BLaER1 (cell line): ENCODE measurements at regions not wholly inside any gene's neighbourhood (a gene's known extent, or its start where the extent isn't known, plus 50 kb on each side); places are given as distances from the start of the nearest gene placed in this dataset.

Experiments used
- H3K27ac ChIP-seq: shearing (Covaris generic); formaldehyde crosslinking; 2 replicates; pipeline ENCODE4 v1.8.1; 2022
- H3K27me3 ChIP-seq: shearing (Covaris generic); formaldehyde crosslinking; 2 replicates; pipeline ENCODE4 v1.8.1; 2022
- H3K36me3 ChIP-seq: shearing (Covaris generic); formaldehyde crosslinking; 2 replicates; pipeline ENCODE4 v1.8.1; 2022
- H3K4me1 ChIP-seq: shearing (Covaris generic); formaldehyde crosslinking; 2 replicates; pipeline ENCODE4 v1.8.1; 2022
- H3K4me2 ChIP-seq: shearing (Covaris generic); formaldehyde crosslinking; 2 replicates; pipeline ENCODE4 v1.8.1; 2022
- H3K4me3 ChIP-seq: shearing (Covaris generic); formaldehyde crosslinking; 2 replicates; pipeline ENCODE4 v1.8.1; 2022
- H3K9ac ChIP-seq: shearing (Covaris generic); formaldehyde crosslinking; 2 replicates; pipeline ENCODE4 v1.8.1; 2022
- H3K9me3 ChIP-seq: shearing (Covaris generic); formaldehyde crosslinking; 2 replicates; pipeline ENCODE4 v1.8.1; 2022
- H4K20me1 ChIP-seq: shearing (Covaris generic); formaldehyde crosslinking; 2 replicates; pipeline ENCODE4 v1.8.1; 2022
- Cebpa-rat ChIP-seq: shearing (Covaris generic); IDR thresholded peaks from 2 replicates; pipeline ENCODE4 v1.8.1; 2022

DNA sequence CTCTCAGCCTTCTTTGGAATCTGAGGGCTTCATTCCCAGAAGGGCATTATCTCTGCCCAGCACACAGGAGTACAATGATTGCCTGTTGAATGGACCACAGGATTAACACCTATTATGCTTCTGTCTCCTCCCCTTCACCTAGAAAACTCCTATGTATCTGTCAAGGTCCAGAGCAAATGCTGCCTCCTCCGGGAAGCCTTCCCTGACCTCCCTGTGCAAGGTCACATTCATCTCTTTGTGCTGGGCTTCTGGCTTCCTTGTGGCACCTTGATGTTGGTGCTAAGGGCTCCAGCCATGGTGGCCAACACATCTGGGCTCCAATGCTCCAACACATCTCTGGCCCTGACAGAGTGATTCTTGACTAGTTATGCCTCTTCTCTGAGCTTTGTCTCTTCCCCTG is 49.9 kb upstream of the ATP2B2 start:
- no peak overlapping the region for H3K27ac ChIP-seq
- no peaks in the 10 kb centered on the region for H3K27me3 ChIP-seq
- peak overlapping the region; percentile 46; the same call in 1 of the 2 replicates for H3K4me2 ChIP-seq

GRCh38 chr3:10556312-10556711 is 50.9 kb upstream of the ATP2B2 start:
- Histone ChIP-seq H3K36me3 (no peaks in the 10 kb centered on the region), H3K4me2 (peak overlapping the region; percentile 46), H3K9ac (0 out of 2 replicates have a peak overlapping the region, but pooled peaks have one; percentile 3), H3K4me3 (no peak overlapping the region), H3K9me3 (no peaks in the 10 kb centered on the region), H3K4me1 (peaks cover 76% of the 10 kb centered on the region), H4K20me1 (no peaks in the 10 kb centered on the region), H3K27me3 (no peaks in the 10 kb centered on the region), H3K27ac (peak overlapping the region; percentile 24; the same call in 1 of the 2 replicates)
- no peak for TF ChIP-seq Cebpa-rat

More for the DNA sequence above, 49.9 kb upstream of the ATP2B2 start:
- H3K9ac ChIP-seq = no peak overlapping the region
- H3K4me3 ChIP-seq = no peak overlapping the region
- TF ChIP-seq Cebpa-rat = no peak
- peaks cover 87% of the 10 kb centered on the region for H3K4me1 ChIP-seq
- no peaks in the 10 kb centered on the region for H3K36me3 ChIP-seq
- H3K9me3 ChIP-seq = no peaks in the 10 kb centered on the region
- H4K20me1 ChIP-seq = no peaks in the 10 kb centered on the region

- Histone ChIP-seq H3K4me1 (peaks cover 67% of the 10 kb centered on the region), H3K4me2 (peak overlapping the region; percentile 0; the same call in 1 of the 2 replicates), H3K27ac (no peak overlapping the region), H3K36me3 (no peaks in the 10 kb centered on the region), H4K20me1 (no peaks in the 10 kb centered on the region), H3K9me3 (no peaks in the 10 kb centered on the region), H3K4me3 (no peak overlapping the region), H3K27me3 (no peaks in the 10 kb centered on the region), H3K9ac (no peak overlapping the region)
- TF ChIP-seq Cebpa-rat = no peak
Measured at GRCh38 chr3:10557250-10557649, 51.9 kb upstream of the ATP2B2 start.

- no peak overlapping the region; the same call in 1 of the 2 replicates for H3K27ac ChIP-seq
- H3K4me2 ChIP-seq = peak overlapping the region; percentile 11; the same call in 1 of the 2 replicates
- no peaks in the 10 kb centered on the region for H3K27me3 ChIP-seq
- H3K4me3 ChIP-seq = no peak overlapping the region
- H3K4me1 ChIP-seq = peaks cover 61% of the 10 kb centered on the region
- H4K20me1 ChIP-seq = no peaks in the 10 kb centered on the region
- H3K36me3 ChIP-seq = no peaks in the 10 kb centered on the region
- H3K9ac ChIP-seq = no peak overlapping the region
- no peak for TF ChIP-seq Cebpa-rat
- H3K9me3 ChIP-seq = no peaks in the 10 kb centered on the region
Measured at GRCh38 chr3:10557781-10558373, 52.5 kb upstream of the ATP2B2 start.

DNA sequence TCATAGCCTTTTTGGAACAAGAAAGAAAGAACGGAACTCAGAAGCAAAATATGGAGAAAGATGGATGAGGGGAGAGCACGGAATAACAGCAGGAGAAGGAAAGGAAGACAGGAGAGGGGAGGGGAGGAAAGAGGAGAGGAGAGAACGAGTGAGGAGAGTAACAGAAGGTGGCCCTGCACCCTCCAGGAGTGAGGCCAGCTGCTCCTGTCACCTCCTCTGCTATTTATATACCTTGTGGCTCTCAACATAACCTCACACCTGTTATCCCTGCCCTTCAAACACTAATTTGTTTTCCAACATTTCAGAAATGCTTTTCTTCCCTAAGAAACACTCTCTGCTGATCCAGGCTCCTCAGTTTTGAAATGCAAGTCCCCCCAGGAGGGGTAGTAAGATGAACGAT is 53.4 kb upstream of the ATP2B2 start:
- Histone ChIP-seq H3K36me3 (no peaks in the 10 kb centered on the region), H3K27ac (no peak overlapping the region), H3K9me3 (no peaks in the 10 kb centered on the region), H4K20me1 (no peaks in the 10 kb centered on the region), H3K27me3 (no peaks in the 10 kb centered on the region), H3K4me2 (no peak overlapping the region), H3K4me3 (no peak overlapping the region), H3K4me1 (peaks cover 59% of the 10 kb centered on the region), H3K9ac (no peak overlapping the region)
- no peak for TF ChIP-seq Cebpa-rat

- Histone ChIP-seq H3K4me2 (no peak overlapping the region), H3K4me1 (peaks cover 44% of the 10 kb centered on the region), H3K36me3 (no peaks in the 10 kb centered on the region), H3K9ac (no peak overlapping the region), H4K20me1 (no peaks in the 10 kb centered on the region), H3K27me3 (no peaks in the 10 kb centered on the region), H3K9me3 (no peaks in the 10 kb centered on the region), H3K27ac (no peak overlapping the region), H3K4me3 (no peak overlapping the region)
- no peak for TF ChIP-seq Cebpa-rat
Measured at GRCh38 chr3:10560060-10560861, 54.9 kb upstream of the ATP2B2 start.

- Histone ChIP-seq H3K27me3 (no peaks in the 10 kb centered on the region), H3K9me3 (no peaks in the 10 kb centered on the region), H3K27ac (no peak overlapping the region), H3K4me1 (peaks cover 33% of the 10 kb centered on the region), H3K4me2 (no peak overlapping the region), H4K20me1 (no peaks in the 10 kb centered on the region), H3K4me3 (no peak overlapping the region), H3K36me3 (no peaks in the 10 kb centered on the region), H3K9ac (no peak overlapping the region)
- TF ChIP-seq Cebpa-rat = no peak
Measured at GRCh38 chr3:10561162-10561945, 56.0 kb upstream of the ATP2B2 start.

DNA sequence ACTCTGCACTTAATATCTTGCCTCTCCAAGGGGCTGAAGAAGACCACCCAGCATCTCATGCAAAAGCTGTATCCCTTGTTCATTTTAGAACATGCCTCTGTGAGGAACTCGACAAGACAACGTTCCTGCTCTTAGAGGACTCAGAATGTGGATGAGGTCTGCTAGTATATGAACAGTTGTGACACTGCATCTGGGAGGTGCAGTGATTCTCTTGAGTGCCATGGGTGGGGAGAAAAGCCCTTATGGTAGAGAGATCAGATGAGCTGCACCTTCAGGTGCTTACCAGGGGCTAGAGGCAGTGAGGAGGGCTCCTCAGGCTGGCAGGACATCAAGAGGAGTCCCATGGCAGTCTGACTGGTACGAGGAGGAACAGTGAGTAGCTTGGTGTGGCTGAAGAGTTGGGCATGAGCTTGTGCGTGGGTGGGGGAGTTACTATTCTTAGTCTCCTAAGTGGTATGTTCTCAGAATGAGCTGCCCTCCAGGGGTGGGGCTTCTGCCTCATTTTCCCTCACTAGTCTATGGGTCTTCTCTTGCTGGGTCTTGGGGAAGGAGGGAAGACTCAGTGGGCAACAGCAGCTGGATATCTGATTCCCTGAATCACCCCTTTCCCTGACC is 56.7 kb upstream of the ATP2B2 start:
- Histone ChIP-seq H3K4me1 (peaks cover 26% of the 10 kb centered on the region), H3K9ac (no peak overlapping the region), H3K27ac (no peak overlapping the region), H3K4me2 (no peak overlapping the region), H3K27me3 (no peaks in the 10 kb centered on the region), H3K4me3 (no peak overlapping the region), H3K36me3 (no peaks in the 10 kb centered on the region), H4K20me1 (no peaks in the 10 kb centered on the region), H3K9me3 (no peaks in the 10 kb centered on the region)
- TF ChIP-seq Cebpa-rat = no peak

DNA sequence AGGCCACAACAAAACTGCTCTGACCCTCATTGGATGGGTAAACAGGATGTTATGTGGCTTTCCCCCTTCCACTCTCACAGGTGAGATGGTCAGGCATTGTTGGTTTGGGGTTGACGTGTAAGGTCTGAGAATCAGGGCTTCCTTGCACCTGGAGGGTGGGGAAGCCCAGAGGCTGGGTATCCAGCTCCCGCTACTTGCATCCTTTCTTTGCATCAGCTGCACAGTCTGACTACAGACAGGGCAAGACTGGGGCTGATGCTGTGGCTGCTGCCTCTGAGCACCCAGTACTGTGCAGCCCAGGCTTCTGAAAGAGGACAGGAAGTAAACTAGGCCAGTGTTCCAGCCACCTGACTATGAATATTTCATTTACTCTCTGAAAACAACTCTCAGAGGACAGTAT is 58.0 kb upstream of the ATP2B2 start:
- Histone ChIP-seq H3K9ac (no peak overlapping the region), H3K4me1 (peaks cover 20% of the 10 kb centered on the region), H3K9me3 (no peaks in the 10 kb centered on the region), H3K4me3 (no peak overlapping the region), H3K27ac (no peak overlapping the region), H3K27me3 (no peaks in the 10 kb centered on the region), H3K36me3 (no peaks in the 10 kb centered on the region), H4K20me1 (no peaks in the 10 kb centered on the region), H3K4me2 (peak overlapping the region; percentile 7; the same call in 1 of the 2 replicates)
- no peak for TF ChIP-seq Cebpa-rat
